ENCODE measurements at regions not wholly inside any gene's neighbourhood (a gene's known extent, or its start where the extent isn't known, plus 50 kb on each side); places are given as distances from the start of the nearest gene placed in this dataset.

DNA sequence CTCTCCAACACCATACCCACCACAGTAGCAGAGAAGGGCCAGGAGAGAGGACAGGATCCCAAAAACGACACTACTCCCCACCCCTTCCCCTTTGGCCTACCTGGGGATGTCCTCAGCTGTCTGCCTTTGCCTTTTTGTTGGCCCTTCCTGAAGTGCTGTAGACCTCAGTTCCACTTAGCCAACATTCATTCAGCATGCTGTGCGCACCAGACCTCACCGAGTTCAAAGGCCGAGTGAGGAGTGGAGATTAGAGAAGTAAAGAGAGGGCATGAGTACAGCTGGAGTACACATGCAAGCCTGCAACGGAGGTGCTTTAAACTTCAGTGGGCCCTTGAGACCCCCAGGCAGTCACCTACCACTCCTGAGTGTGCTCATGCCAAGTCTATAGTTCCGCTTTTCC is 99.0 kb downstream of the TEX26 start:
- TF ChIP-seq POLR2A (IDR thresholded peaks at IDR 0.05; ENCODE audit: low read depth) (no peak), EP300 (IDR thresholded peaks at IDR 0.05) (no peak), POLR2AphosphoS5 (IDR thresholded peaks at IDR 0.05) (no peak)
- TF ChIP-seq, protein P1, sequence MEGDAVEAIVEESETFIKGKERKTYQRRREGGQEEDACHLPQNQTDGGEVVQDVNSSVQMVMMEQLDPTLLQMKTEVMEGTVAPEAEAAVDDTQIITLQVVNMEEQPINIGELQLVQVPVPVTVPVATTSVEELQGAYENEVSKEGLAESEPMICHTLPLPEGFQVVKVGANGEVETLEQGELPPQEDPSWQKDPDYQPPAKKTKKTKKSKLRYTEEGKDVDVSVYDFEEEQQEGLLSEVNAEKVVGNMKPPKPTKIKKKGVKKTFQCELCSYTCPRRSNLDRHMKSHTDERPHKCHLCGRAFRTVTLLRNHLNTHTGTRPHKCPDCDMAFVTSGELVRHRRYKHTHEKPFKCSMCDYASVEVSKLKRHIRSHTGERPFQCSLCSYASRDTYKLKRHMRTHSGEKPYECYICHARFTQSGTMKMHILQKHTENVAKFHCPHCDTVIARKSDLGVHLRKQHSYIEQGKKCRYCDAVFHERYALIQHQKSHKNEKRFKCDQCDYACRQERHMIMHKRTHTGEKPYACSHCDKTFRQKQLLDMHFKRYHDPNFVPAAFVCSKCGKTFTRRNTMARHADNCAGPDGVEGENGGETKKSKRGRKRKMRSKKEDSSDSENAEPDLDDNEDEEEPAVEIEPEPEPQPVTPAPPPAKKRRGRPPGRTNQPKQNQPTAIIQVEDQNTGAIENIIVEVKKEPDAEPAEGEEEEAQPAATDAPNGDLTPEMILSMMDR (IDR thresholded peaks at IDR 0.05) = no peak

All from esophagus muscularis mucosa (tissue), 4 donors.